HPDE6-E6E7 (cell line): ENCODE measurements at regions not wholly inside any gene's neighbourhood (a gene's known extent, or its start where the extent isn't known, plus 50 kb on each side); places are given as distances from the start of the nearest gene placed in this dataset.
"Not testable (repeated sequence)": the region's sequence is repeated elsewhere in the genome, so short reads cannot be mapped to it uniquely, and the experiment has no call there.

Experiments
- DNase-seq: peaks from one replicate; pipeline ENCODE4 v3.0.0; 2011; ENCODE audit warnings: missing footprints; ENCODE audit errors: extremely low spot score

DNA sequence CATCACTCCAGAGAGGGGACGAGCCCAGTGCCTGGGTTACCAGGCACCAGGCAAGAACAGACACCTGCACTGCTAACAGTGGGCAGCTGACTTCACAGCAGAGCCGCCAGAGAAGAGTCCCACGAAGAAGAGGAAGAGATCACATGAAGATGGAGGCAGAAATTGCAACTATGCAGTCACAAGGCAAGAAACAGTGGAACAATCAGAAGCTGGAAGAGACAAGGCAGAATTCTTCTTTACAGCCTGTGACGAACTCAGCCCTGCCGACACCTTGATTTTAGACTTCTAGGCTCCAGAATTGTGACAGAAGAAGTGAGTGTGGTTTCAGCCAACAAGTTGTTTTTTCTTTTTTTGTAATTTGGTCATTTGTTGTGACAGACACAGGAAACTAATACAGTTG is 59.2 kb downstream of the IL12A start:
- no peak for DNase-seq

DNA sequence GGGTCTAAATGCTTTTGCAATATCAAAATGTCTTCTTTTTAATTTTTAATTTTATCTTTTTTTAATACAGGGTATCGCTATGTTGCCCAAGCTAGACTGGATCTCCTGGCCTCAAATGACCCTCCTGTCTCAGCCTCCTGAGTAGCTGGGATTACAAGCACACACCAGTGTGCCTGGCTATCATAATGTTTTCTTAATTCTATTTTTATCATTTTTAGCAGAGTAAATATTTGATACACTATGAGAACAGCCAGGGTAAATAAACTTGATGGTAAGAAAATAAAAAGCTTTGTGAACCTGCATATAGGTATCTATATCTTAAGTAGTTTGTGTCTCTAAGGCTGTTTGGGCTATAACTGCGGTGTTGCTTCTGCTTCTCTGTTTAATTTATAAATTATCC is 60.4 kb downstream of the IL12A start:
- no peak for DNase-seq

DNA sequence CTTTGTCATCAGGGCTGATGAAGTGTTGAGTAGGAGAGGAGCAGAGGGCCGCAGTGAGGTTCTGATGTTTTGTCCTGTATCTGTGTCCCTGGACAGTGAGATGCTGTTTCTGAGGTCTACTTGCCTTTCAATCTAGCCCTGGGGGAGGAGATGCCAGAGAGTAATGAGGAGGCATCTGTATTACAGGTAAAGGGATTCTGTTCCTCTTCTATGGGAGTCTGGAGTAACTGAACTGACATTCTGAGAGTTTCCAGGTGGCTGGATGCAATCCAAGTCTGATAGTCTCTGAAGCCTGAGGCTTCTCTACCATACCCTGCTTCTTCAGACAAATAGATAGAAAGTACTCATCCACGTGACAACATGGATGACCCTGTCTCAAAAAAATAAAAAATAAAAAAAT is 60.9 kb downstream of the IL12A start:
- DNase-seq = no peak

DNA sequence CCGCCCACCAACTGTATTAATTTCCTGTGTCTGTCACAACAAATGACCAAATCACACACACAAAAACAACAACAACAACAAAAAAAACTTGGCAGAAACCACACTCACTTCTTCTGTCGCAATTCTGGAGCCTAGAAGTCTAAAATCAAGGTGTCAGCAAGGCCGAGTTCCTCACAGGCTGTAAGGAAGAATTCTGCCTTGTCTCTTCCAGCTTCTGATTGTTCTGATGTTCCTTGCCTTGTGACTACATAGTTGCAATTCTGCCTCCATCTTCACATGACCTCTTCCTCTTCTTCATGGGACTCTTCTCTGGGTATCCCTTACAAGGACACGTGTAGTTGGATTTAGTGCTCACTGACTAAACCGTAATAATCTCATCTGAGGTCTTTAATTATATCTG is 61.4 kb downstream of the IL12A start:
- DNase-seq = no peak

DNA sequence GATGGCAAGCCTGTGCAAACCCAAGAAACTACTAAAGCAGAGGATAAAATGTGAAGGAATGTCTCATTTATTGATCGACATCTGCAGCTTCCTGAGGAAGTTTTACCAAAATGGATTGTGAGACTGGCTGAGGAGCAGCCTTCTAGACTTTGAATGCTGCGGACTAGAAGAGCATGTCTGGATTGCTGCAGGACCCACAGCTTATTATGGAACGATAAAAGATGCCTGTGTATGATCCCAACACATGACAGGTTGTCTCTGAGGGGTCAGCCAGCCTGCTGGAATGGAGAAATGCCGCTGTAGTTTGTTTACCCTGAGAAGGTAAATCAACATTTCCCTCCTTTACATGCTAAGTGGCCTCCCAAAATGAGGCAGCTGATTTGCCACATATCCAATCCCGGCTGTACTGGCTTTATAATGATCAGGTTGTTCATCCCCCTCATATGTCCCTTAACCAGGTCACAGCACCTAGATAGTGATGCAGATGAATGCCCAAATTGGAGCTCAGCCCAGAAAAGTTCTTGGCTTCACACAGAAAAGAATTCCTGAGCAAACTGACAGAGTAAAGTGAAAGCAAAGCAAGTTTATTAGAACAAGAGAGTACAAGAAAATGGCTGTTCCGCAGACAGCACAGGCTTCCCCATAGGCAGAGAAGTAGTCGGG is 63.9 kb downstream of the IL12A start:
- no peak for DNase-seq

DNA sequence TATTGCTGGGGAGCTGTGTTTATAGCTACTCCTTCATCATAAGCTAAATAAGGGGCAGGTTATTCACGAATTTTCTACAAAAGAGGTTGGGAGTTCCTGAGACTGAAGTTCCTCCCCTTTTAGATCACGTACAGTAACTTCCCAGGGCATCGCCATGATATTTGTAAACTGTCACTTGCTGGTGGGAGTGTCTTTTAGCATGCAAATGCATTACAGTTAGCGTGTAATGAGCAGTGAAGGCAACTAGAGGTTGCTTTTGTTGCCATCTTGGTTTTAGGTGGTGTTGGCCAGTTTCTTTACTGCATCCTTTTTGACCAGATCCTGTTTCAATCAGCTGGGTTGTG is 64.4 kb downstream of the IL12A start:
- no peak for DNase-seq

DNA sequence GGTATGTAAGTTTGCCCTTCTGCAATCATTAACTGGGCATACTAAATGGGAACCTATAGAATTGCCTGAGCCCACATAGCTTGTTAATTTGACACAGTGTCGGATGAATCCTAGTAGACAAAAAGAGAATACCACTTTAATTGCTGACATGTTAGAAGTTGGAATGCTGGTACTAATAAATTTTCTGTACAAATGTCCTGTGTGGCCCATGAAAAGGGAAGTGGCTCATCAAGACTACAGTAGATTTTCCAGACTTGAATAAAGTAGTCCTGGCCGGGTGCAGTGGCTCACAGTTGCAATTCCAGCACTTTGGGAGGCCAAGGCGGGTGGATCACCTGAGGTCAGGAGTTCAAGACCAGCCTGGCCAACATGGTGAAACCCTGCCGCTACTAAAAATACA is 66.2 kb downstream of the IL12A start:
- not testable (repeated sequence) for DNase-seq

DNA sequence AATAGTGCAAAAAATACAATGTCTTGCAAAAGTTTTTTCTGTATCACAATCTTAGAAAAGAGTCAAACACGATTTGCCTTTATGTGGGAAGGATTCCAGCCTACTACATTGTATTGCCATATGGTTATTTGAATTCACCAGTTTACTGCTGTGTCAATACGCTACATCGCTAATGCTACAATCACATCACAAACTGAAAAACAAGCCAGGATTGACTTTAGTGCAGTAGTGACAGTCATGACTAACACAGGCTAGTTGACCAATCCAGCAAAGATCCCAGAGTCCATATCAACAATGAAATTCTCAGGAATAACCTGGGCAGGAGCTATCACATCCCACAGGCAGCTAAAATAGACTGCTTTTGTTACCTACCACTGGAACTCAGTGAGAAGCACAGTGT is 67.0 kb downstream of the IL12A start:
- DNase-seq = no peak

DNA sequence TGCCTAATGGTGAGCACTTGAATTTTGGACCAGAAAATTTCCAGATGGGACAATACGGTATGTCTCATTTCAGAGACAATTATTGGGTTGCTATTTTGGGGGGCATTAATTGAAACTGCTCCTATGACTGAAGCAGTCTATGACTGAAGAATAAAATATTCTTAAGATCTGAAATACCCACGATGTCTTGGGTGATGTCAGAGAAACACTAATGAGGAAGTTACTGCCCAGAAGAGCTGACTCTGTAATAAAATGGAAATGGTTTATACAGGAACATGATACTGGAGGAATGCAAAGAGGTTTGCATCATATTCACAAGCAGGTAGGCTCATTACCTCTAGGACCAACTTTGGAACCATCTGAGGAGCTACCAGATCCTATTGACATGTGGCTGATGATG is 68.7 kb downstream of the IL12A start:
- no peak for DNase-seq

DNA sequence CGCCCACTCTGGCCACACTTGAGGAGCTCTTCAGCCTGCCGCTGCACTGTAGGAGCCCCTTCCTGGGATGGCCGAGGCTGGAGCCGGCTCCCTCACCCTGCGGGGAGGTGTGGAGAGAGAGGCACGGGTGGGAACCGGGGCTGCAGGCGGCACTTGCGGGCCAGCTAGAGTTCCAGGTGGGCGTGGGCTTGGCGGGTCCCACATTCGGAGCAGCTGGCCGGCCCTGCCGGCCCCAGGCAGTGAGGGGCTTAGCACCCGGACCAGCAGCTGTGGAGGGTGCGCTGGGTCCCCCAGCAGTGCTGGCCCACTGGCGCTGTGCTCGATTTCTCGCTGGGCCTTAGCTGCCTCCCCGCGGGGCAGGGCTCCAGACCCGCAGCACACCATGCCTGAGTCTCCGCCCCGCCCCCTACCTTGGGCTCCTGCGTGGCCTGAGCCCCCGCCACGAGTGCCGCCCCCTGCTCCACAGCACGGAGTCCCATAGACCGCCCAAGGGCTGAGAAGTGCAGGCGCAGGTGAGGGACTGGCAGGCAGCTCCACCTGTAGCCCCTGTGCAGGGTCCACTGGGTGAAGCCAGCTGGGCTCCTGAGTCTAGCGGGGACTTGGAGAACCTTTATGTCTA is 71.9 kb downstream of the IL12A start:
- DNase-seq = no peak

DNA sequence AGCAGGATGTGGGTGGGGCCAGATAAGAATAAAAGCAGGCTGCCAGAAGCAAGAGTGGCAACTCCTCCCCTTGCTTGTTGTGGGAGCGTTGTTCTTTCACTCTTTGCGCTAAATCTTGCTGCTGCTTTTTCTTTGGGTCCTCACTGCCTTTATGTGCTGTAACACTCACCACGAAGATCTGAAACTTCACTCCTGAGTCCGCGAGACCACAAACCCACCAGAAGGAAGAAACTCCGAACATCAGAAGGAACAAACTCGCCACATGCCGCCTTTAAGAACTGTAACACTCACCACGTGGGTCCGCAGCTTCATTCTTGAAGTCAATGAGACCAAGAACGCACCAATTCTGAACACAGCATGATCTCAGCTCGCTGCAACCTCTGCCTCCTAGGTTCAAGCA is 72.9 kb downstream of the IL12A start:
- DNase-seq = no peak

DNA sequence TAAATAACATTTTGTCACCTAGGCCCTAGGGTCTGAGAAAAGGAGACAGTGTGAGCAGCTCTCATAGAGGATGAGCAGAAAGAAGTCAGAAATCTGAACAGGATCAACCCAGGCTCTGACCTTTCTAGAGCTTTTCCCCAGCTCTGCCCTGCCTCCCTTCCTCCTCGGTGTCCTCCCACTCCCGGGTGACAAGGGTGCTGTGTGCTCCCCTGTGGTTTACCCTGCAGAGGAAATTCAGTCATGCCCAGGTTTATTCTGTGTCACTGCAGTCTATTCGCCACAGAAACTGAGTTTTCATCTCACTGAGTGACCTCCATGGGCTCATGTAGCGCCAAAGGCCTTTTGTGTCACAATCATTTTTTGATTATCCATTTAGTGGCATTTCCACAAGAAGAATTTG is 76.6 kb downstream of the IL12A start:
- DNase-seq = no peak

DNA sequence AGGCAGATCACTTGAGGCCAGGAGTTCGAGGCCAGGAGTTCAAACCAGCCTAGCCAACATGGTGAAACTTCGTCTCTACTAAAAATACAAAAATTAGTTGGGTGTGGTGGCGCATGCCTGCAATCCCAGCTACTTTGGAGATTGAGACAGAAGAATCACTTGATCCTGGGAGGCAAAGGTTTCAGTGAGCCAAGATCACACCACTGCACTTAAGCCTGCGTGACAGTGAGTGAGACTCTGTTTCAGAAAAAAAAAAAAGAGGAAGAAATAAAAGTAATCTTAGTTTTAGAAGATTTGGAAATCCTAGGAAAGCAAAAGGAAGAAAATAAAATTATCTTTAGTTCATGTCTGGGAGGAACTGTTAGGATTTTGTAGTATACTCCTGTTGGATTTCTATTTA is 77.2 kb downstream of the IL12A start:
- no peak for DNase-seq

DNA sequence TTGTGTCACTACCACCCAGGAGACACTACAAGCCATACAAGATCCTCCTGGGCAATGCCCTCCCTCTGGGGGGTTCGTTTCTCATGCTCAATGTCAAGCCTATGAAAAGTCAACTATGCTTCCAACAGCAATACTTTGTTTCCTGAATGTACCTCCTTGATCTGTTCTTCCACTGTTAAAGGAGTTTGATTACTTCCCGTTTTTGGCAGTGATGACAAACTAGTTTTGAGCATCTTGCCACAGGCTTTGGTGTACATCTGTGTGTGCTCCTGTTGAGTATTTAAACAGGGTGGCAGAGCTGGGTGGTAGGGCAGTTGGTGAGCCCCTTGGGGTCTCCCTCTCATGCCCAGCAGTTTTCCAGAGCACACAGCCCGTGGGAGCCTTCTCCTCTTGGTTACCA is 81.4 kb downstream of the IL12A start:
- DNase-seq = no peak

DNA sequence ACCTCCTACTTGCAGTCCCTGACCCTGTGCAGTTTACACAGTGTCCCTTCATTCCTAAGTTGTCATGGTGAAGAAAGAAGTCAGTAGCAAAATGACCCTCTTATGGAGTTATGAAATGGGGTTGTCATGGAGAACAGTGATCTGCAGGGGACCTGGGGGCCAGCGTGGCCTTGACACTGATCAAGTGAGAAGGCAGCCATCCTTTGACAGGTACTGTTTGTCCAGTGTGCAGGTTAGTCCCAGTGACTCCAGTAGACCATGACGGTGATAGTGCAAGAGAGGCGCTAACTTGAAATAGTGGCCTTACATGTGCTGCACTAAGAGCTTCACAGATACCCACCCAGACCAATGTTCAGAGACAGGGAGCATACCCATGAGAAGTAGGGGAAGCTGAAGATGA is 87.9 kb downstream of the IL12A start:
- no peak for DNase-seq

DNA sequence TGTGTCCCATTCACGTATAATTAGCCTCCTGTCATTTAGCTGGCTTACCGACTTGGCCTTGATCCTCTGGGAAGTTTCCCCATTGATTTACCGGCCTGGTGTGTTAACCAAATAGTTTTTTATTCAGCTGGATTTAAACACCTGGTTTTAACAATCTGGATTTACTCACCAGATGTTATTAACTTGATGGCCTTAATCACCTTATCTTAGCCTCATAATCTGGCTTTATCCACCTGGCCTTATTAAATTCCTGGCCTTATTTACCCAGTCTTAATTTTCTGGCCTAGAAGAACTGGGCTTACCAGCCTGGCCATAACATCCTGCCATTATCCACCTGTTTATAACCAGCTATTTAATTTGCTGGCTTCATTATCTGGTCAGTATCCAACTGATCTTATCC is 89.9 kb downstream of the IL12A start:
- no peak for DNase-seq

DNA sequence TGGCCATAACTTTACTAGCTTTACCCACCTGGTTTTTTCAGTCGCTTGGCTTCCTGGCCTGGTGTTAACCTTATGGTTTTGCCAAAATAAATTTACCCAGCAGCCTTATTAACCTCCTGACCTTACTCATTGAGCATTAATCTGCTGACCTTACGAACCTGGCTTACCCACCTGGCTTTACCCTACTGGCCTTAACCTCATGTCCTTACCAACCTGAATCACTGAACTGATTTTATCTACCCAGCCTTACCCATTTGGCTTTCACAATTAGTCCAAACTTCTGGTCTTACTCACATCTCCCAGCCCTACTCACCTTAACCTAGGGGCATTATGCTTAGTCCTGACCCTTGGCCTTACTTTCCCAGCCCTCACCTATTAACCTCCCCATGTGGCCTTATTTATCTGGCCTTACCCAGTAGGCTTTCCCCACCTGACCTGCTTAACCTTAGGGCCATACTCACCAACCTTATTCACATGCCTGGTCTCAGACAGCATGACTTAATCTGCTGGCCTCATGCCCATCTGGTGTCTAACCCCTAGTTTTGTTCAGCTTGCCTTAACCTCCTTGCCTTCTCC is 93.4 kb downstream of the IL12A start:
- DNase-seq = no peak

DNA sequence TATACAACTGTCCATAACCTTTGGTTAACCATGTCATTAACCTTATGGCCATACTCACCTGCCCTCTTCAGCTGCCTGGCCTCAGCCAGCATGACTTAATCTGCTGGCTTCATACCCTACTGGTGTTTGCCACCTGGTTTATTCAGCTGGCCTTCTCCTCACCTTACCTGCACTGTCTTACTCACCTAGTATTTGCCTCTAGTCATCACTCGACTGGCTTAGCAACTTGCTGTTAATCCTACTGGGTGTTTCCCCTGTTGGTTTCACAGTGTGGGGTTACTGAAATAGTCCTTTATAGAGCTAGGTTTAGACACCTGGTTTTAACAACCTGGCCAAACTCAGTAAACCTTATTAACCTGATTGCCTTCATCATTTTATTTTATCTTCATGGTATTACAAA is 96.4 kb downstream of the IL12A start:
- peak; percentile 55 for DNase-seq

DNA sequence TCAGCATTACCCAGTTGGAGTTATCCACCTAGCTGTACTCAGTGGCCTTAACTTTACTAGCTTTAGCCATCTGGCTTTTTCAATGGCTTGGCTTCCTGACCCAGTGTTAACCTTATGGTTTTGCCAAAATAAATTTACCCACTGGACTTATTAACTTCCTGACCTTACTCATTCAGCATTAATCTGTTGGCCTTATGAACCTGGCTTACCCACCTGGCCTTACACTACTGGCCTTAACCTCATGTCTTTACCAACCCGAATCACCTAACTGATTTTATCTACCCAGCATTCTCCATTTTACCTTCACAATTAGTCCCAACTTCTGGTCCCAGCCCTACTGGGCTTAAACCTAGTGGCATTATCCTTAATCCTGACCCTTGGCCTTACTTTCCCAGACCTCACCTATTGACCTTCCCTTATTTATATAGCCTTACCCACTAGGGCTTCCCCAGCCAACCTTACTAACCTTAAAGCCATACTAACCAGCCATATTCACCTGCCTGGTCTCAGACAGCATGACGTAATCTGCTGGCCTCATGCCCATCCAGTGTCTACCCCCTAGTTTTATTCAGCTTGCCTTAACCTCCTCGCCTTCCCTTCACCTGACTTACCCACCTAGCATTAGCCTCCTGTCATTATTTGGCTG is 100.0 kb downstream of the IL12A start:
- DNase-seq = no peak

DNA sequence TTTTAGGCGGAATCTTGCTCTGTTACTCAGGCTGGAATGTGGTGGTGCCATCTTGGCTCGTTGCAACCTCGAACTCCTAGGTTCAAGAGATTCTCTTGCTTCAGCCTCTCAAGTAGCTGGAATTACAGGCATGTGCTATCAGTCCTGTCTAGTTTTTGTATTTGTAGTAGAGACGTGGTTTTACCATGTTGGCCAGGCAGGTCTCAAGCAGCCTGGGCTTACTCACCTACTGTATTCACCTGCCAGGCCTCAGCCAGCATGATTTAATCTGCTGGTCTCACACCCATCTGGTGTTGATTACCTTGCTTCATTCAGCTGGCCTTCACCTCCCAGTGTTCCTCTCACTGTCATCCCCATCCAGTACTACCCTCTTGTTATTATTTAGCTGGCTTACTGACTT is 102.0 kb downstream of the IL12A start:
- no peak for DNase-seq

DNA sequence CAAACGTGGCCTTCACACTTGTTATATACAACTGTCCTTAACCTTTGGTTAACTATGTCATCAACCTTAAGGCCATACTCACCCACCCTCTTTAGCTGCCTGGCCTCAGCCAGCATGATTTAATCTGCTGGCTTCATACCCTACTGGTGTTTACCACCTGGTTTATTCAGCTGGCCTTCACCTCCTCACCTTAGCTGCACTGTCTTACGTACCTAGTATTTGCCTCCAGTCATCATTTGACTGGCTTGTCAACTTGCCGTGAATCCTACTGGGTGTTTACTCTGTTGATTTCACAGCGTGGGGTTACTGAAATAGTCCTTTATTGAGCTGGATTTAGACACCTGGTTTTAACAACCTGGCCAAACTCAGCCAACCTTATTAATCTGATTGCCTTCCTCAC is 102.8 kb downstream of the IL12A start:
- no peak for DNase-seq

DNA sequence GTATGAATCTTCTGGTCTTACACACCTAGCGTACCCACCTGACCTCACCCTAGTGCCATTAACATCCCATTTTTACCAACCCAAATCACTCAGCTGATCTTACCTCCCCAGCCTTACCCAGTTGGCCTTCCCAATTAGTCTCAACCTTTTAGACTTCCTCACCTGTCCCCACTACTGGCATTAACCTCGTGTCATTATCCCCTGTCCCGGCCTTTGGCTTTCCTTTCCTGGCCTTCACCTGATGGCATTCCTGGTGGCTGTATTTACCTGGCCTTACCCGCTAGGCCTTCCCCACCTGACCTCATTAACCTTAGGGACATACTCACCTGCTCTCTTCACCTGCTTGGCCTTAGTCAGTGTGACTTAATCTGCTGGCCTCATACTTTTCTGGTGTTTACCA is 104.1 kb downstream of the IL12A start:
- no peak for DNase-seq

DNA sequence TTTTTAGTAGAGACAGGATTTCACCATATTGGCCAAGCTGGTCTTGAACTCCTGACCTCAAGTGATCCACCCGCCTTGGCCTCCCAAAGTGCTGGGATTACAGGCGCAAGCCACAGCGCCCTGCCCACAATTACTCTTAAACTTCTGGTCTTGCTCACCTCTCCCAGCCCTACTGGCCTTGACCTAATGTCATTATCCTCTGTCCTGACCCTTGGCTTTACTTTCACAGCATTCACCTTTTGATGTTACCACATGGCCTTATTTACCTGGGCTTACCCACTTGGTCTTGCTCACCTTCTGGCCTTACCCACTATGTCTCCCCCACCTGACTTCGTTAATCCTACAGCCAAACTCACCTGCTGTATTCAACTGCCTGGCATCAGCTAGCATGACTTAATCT is 105.9 kb downstream of the IL12A start:
- no peak for DNase-seq
